Activated naive CD4-positive, alpha-beta T cell treated with anti-CD3 and anti-CD28 coated beads, Interleukin-2, amount 10 ng/mL, durations not matched to agents 7 days and 5 days (primary cell): ENCODE measurements at regions not wholly inside any gene's neighbourhood (a gene's known extent, or its start where the extent isn't known, plus 50 kb on each side); places are given as distances from the start of the nearest gene placed in this dataset.
"Not testable (repeated sequence)": the region's sequence is repeated elsewhere in the genome, so short reads cannot be mapped to it uniquely, and the experiment has no call there.

Experiments used
- CTCF ChIA-PET: fragments of 350-600 bp; sonication (Branson Sonifier 250); formaldehyde crosslinking; loops from one replicate; lab custom pipeline; 2021; ENCODE audit warnings: antibody characterized with exemption; lab: Charles Lee
- DNase-seq: peaks from one replicate; pipeline ENCODE4 v3.0.0-alpha.2; 2020
- H3K27ac Mint-ChIP-seq: one replicate; pipeline ENCODE4 v1.8.0; 2021; ENCODE audit warnings: mild to moderate bottlenecking, moderate library complexity, mixed read lengths
- H3K27me3 Mint-ChIP-seq: one replicate; pipeline ENCODE4 v1.8.0; 2021; ENCODE audit warnings: mild to moderate bottlenecking, mixed read lengths
- H3K36me3 Mint-ChIP-seq: one replicate; pipeline ENCODE4 v1.8.0; 2021; ENCODE audit warnings: mixed read lengths
- H3K4me1 Mint-ChIP-seq: one replicate; pipeline ENCODE4 v1.8.0; 2021; ENCODE audit warnings: mixed read lengths
- H3K4me3 Mint-ChIP-seq: one replicate; pipeline ENCODE4 v1.8.0; 2021; ENCODE audit warnings: mild to moderate bottlenecking, moderate library complexity, mixed read lengths
- H3K9me3 Mint-ChIP-seq: one replicate; pipeline ENCODE4 v1.8.0; 2021; ENCODE audit warnings: mixed read lengths

GRCh38 chr7:136392856-136393255 is 415.7 kb upstream of the MTPN start:
- no peak overlapping the region for H3K4me3 Mint-ChIP-seq

GRCh38 chr7:136391371-136391770 is 414.2 kb upstream of the MTPN start:
- no peak overlapping the region for H3K4me3 Mint-ChIP-seq
- DNase-seq: no peak
- no peaks in the 10 kb centered on the region for H3K9me3 Mint-ChIP-seq
- no peaks in the 10 kb centered on the region for H3K27me3 Mint-ChIP-seq
- no peaks in the 10 kb centered on the region for H3K4me1 Mint-ChIP-seq
- H3K27ac Mint-ChIP-seq: no peak overlapping the region
- CTCF ChIA-PET: no interaction called here
- no peaks in the 10 kb centered on the region for H3K36me3 Mint-ChIP-seq

More at GRCh38 chr7:136392856-136393255, 415.7 kb upstream of the MTPN start:
- Mint-ChIP-seq H3K36me3 (no peaks in the 10 kb centered on the region), H3K27ac (no peak overlapping the region), H3K9me3 (no peaks in the 10 kb centered on the region), H3K4me1 (no peaks in the 10 kb centered on the region), H3K27me3 (no peaks in the 10 kb centered on the region)
- CTCF ChIA-PET: no interaction called here
- no peak for DNase-seq

- no peaks in the 10 kb centered on the region for H3K4me1 Mint-ChIP-seq
- no peaks in the 10 kb centered on the region for H3K36me3 Mint-ChIP-seq
- DNase-seq: no peak
- H3K4me3 Mint-ChIP-seq: no peak overlapping the region
- CTCF ChIA-PET: no interaction called here
- no peaks in the 10 kb centered on the region for H3K27me3 Mint-ChIP-seq
- no peaks in the 10 kb centered on the region for H3K9me3 Mint-ChIP-seq
- H3K27ac Mint-ChIP-seq: no peak overlapping the region
Measured at GRCh38 chr7:136389933-136390332, 412.8 kb upstream of the MTPN start.

GRCh38 chr7:136386876-136387275 is 409.7 kb upstream of the MTPN start:
- no peaks in the 10 kb centered on the region for H3K9me3 Mint-ChIP-seq
- no peaks in the 10 kb centered on the region for H3K4me1 Mint-ChIP-seq
- no peaks in the 10 kb centered on the region for H3K27me3 Mint-ChIP-seq
- no peak overlapping the region for H3K27ac Mint-ChIP-seq
- H3K4me3 Mint-ChIP-seq: no peak overlapping the region
- H3K36me3 Mint-ChIP-seq: no peaks in the 10 kb centered on the region
- CTCF ChIA-PET: no interaction called here
- DNase-seq: no peak

- H3K36me3 Mint-ChIP-seq, CTCF ChIA-PET, H3K4me3 Mint-ChIP-seq: not testable (repeated sequence)
Measured at GRCh38 chr7:136371409-136371808, 394.2 kb upstream of the MTPN start.

GRCh38 chr7:136370137-136370536 is 393.0 kb upstream of the MTPN start:
- Mint-ChIP-seq H3K4me1 (no peaks in the 10 kb centered on the region), H3K9me3 (no peaks in the 10 kb centered on the region), H3K27me3 (no peaks in the 10 kb centered on the region), H3K36me3 (no peaks in the 10 kb centered on the region), H3K4me3 (no peak overlapping the region), H3K27ac (no peak overlapping the region)
- CTCF ChIA-PET: no interaction called here
- DNase-seq: no peak

More at GRCh38 chr7:136371409-136371808, 394.2 kb upstream of the MTPN start:
- not testable (repeated sequence) for H3K27ac Mint-ChIP-seq, H3K27me3 Mint-ChIP-seq, H3K4me1 Mint-ChIP-seq, DNase-seq, H3K9me3 Mint-ChIP-seq

- Mint-ChIP-seq H3K27ac (no peak overlapping the region), H3K9me3 (no peaks in the 10 kb centered on the region), H3K4me1 (no peaks in the 10 kb centered on the region), H3K27me3 (no peaks in the 10 kb centered on the region), H3K36me3 (no peaks in the 10 kb centered on the region), H3K4me3 (no peak overlapping the region)
- no peak for DNase-seq
- CTCF ChIA-PET: no interaction called here
Measured at GRCh38 chr7:136369225-136369624, 392.1 kb upstream of the MTPN start.

- no peaks in the 10 kb centered on the region for H3K9me3 Mint-ChIP-seq
- no peaks in the 10 kb centered on the region for H3K36me3 Mint-ChIP-seq
- no peak for DNase-seq
- no peak overlapping the region for H3K4me3 Mint-ChIP-seq
- CTCF ChIA-PET: no interaction called here
- H3K27me3 Mint-ChIP-seq: no peaks in the 10 kb centered on the region
- no peaks in the 10 kb centered on the region for H3K4me1 Mint-ChIP-seq
- H3K27ac Mint-ChIP-seq: no peak overlapping the region
Measured at GRCh38 chr7:136359333-136359903, 382.3 kb upstream of the MTPN start.

GRCh38 chr7:136353287-136353686 is 376.1 kb upstream of the MTPN start:
- CTCF ChIA-PET: no interaction called here
- Mint-ChIP-seq H3K27me3 (no peaks in the 10 kb centered on the region), H3K27ac (no peak overlapping the region), H3K4me3 (no peak overlapping the region), H3K36me3 (no peaks in the 10 kb centered on the region), H3K9me3 (no peaks in the 10 kb centered on the region), H3K4me1 (no peaks in the 10 kb centered on the region)
- DNase-seq: no peak

GRCh38 chr7:136348542-136349192 is 371.5 kb upstream of the MTPN start:
- H3K27me3 Mint-ChIP-seq: no peaks in the 10 kb centered on the region
- CTCF ChIA-PET: no interaction called here
- DNase-seq: no peak
- no peaks in the 10 kb centered on the region for H3K36me3 Mint-ChIP-seq
- H3K9me3 Mint-ChIP-seq: no peaks in the 10 kb centered on the region
- no peak overlapping the region for H3K4me3 Mint-ChIP-seq
- no peak overlapping the region for H3K27ac Mint-ChIP-seq
- H3K4me1 Mint-ChIP-seq: no peaks in the 10 kb centered on the region

GRCh38 chr7:136348142-136348541 is 371.0 kb upstream of the MTPN start:
- Mint-ChIP-seq H3K27ac (no peak overlapping the region), H3K9me3 (no peaks in the 10 kb centered on the region), H3K4me3 (no peak overlapping the region), H3K36me3 (no peaks in the 10 kb centered on the region), H3K4me1 (no peaks in the 10 kb centered on the region), H3K27me3 (no peaks in the 10 kb centered on the region)
- CTCF ChIA-PET: no interaction called here
- DNase-seq: no peak

GRCh38 chr7:136347488-136347887 is 370.3 kb upstream of the MTPN start:
- H3K27me3 Mint-ChIP-seq: no peaks in the 10 kb centered on the region
- H3K27ac Mint-ChIP-seq: no peak overlapping the region
- H3K36me3 Mint-ChIP-seq: no peaks in the 10 kb centered on the region
- no peaks in the 10 kb centered on the region for H3K4me1 Mint-ChIP-seq
- H3K4me3 Mint-ChIP-seq: no peak overlapping the region
- CTCF ChIA-PET: no interaction called here
- no peak for DNase-seq
- H3K9me3 Mint-ChIP-seq: no peaks in the 10 kb centered on the region

GRCh38 chr7:136342251-136342650 is 365.1 kb upstream of the MTPN start:
- Mint-ChIP-seq H3K36me3 (no peaks in the 10 kb centered on the region), H3K9me3 (no peaks in the 10 kb centered on the region), H3K4me1 (no peaks in the 10 kb centered on the region), H3K27ac (no peak overlapping the region), H3K27me3 (no peaks in the 10 kb centered on the region), H3K4me3 (no peak overlapping the region)
- DNase-seq: no peak
- CTCF ChIA-PET: no interaction called here

GRCh38 chr7:136339464-136339863 is 362.3 kb upstream of the MTPN start:
- H3K9me3 Mint-ChIP-seq: no peaks in the 10 kb centered on the region
- no peaks in the 10 kb centered on the region for H3K36me3 Mint-ChIP-seq
- CTCF ChIA-PET: interaction anchor here (1.1 kb wide), 1 partner anchor 22 kb away, joined by 3 read pairs; no protein-coding TSS in a partner anchor
- no peak overlapping the region for H3K4me3 Mint-ChIP-seq
- H3K27me3 Mint-ChIP-seq: no peaks in the 10 kb centered on the region
- no peaks in the 10 kb centered on the region for H3K4me1 Mint-ChIP-seq
- no peak overlapping the region for H3K27ac Mint-ChIP-seq
- no peak for DNase-seq

- no peak for DNase-seq
- CTCF ChIA-PET: no interaction called here
- Mint-ChIP-seq H3K27ac (no peak overlapping the region), H3K27me3 (no peaks in the 10 kb centered on the region), H3K4me1 (no peaks in the 10 kb centered on the region), H3K9me3 (no peaks in the 10 kb centered on the region), H3K36me3 (no peaks in the 10 kb centered on the region), H3K4me3 (no peak overlapping the region)
Measured at GRCh38 chr7:136336932-136337331, 359.8 kb upstream of the MTPN start.
